Fibroblast of lung (primary cell): ENCODE measurements at regions not wholly inside any gene's neighbourhood (a gene's known extent, or its start where the extent isn't known, plus 50 kb on each side); places are given as distances from the start of the nearest gene placed in this dataset.

Source experiments
- CTCF ChIP-seq, 2 donors: IDR thresholded peaks in 1 of 2; conservative IDR thresholded peaks in 1 of 2; 1 replicate in 1 of 2; 2 replicates in 1 of 2; pipeline ENCODE4 v1.5.1; 2011 to 2012; ENCODE audit warnings: low read length in 2 of 2, control low read depth in 1 of 2, inconsistent platforms in 1 of 2, low read depth in 1 of 2, mild to moderate bottlenecking in 1 of 2
- EZH2 ChIP-seq: IDR thresholded peaks from 2 replicates; pipeline ENCODE4 v1.5.1; 2012; ENCODE audit warnings: low read length, control low read depth, mild to moderate bottlenecking; ENCODE audit errors: missing control alignments

GRCh38 chr10:33045421-33045820 is 87.4 kb upstream of the ITGB1 start:
- no peak for TF ChIP-seq EZH2
- no peak for TF ChIP-seq CTCF (conservative IDR thresholded peaks at IDR 0.05 in 1 of 2, IDR thresholded peaks at IDR 0.05 in 1 of 2; ENCODE audit: low read depth in 1 of 2, low read length in 2 of 2)
